HEK293T (cell line): ENCODE measurements at regions not wholly inside any gene's neighbourhood (a gene's known extent, or its start where the extent isn't known, plus 50 kb on each side); places are given as distances from the start of the nearest gene placed in this dataset.

Experiments used
- CTCF ChIA-PET: fragments of 350-600 bp; formaldehyde crosslinking; extraction: SDS; loops from one replicate; lab custom pipeline; 2021; ENCODE audit warnings: antibody characterized with exemption, inconsistent platforms; lab: Yijun Ruan, JAX
- POLR2A ChIA-PET: fragments of 350-600 bp; formaldehyde crosslinking; extraction: SDS; loops from one replicate; lab custom pipeline; 2020; ENCODE audit warnings: antibody characterized with exemption, inconsistent platforms; lab: Yijun Ruan, JAX
- DNase-seq: peaks from one replicate; pipeline ENCODE4 v3.0.0; 2012; ENCODE audit warnings: mixed read lengths; ENCODE audit errors: extremely low spot score
- ARNT ChIP-seq: fragments of 450-650 bp; IDR thresholded peaks from 2 replicates; pipeline ENCODE4 v1.6.1; 2017; ENCODE audit warnings: mild to moderate bottlenecking
- BHLHE40 ChIP-seq: fragments of 450-650 bp; IDR thresholded peaks from 2 replicates; pipeline ENCODE4 v1.6.1; 2016; ENCODE audit warnings: mild to moderate bottlenecking, moderate library complexity, borderline replicate concordance
- CTBP1 ChIP-seq: fragments of 450-650 bp; IDR thresholded peaks from 2 replicates; pipeline ENCODE4 v1.6.1; 2016; ENCODE audit warnings: borderline replicate concordance
- ELF4 ChIP-seq: fragments of 450-650 bp; IDR thresholded peaks from 2 replicates; pipeline ENCODE4 v1.6.1; 2017; ENCODE audit warnings: antibody characterized with exemption
- FOXA1 ChIP-seq: fragments of 450-650 bp; IDR thresholded peaks from 2 replicates; pipeline ENCODE4 v1.6.1; 2016; ENCODE audit warnings: mild to moderate bottlenecking
- FOXK2 ChIP-seq: fragments of 450-650 bp; IDR thresholded peaks from 2 replicates; pipeline ENCODE4 v1.6.1; 2016; ENCODE audit warnings: mild to moderate bottlenecking
- FOXM1 ChIP-seq: fragments of 450-650 bp; IDR thresholded peaks from 2 replicates; pipeline ENCODE4 v1.6.1; 2017; ENCODE audit warnings: mild to moderate bottlenecking, borderline replicate concordance
- HDGF ChIP-seq: fragments of 450-650 bp; IDR thresholded peaks from 2 replicates; pipeline ENCODE4 v1.6.1; 2017; ENCODE audit warnings: antibody characterized with exemption, borderline replicate concordance
- L3MBTL2 ChIP-seq: fragments of 450-650 bp; conservative IDR thresholded peaks from 2 replicates; pipeline ENCODE4 v1.6.1; 2016; ENCODE audit warnings: mild to moderate bottlenecking
- LEF1 ChIP-seq: fragments of 450-650 bp; IDR thresholded peaks from 2 replicates; pipeline ENCODE4 v1.6.1; 2017; ENCODE audit warnings: mild to moderate bottlenecking, borderline replicate concordance
- NFRKB ChIP-seq: fragments of 450-650 bp; IDR thresholded peaks from 2 replicates; pipeline ENCODE4 v1.6.1; 2016; ENCODE audit warnings: mild to moderate bottlenecking, moderate library complexity
- PKNOX1 ChIP-seq: fragments of 450-650 bp; IDR thresholded peaks from 2 replicates; pipeline ENCODE4 v1.6.1; 2016
- SP1 ChIP-seq: fragments of 450-650 bp; IDR thresholded peaks from 2 replicates; pipeline ENCODE4 v1.6.1; 2017
- SUZ12 ChIP-seq: fragments of 450-650 bp; IDR thresholded peaks from 2 replicates; pipeline ENCODE4 v1.6.1; 2016; ENCODE audit warnings: mild to moderate bottlenecking
- TARDBP ChIP-seq: fragments of 450-650 bp; IDR thresholded peaks from 2 replicates; pipeline ENCODE4 v1.6.1; 2016
- ZNF384 ChIP-seq: fragments of 450-650 bp; IDR thresholded peaks from 2 replicates; pipeline ENCODE4 v1.6.1; 2016

- no peak for TF ChIP-seq CTBP1
- no peak for TF ChIP-seq BHLHE40
- no peak for TF ChIP-seq SP1
- no peak for TF ChIP-seq ARNT
- TF ChIP-seq ZNF384 = no peak
- no peak for TF ChIP-seq PKNOX1
- no peak for TF ChIP-seq SUZ12
- DNase-seq = no peak
Measured at GRCh38 chrX:122866532-122866931, 317.5 kb upstream of the GRIA3 start.

GRCh38 chrX:122868631-122869030 lies 315.4 kb upstream of the GRIA3 start:
- DNase-seq = no peak
- TF ChIP-seq PKNOX1 = no peak
- no peak for TF ChIP-seq SUZ12
- no peak for TF ChIP-seq NFRKB
- TF ChIP-seq LEF1 = no peak
- no peak for TF ChIP-seq FOXA1
- no peak for TF ChIP-seq CTBP1
- TF ChIP-seq FOXK2 = no peak
- TF ChIP-seq ELF4 = no peak
- TF ChIP-seq ARNT = no peak
- ChIA-PET POLR2A (no interaction called here), CTCF (no interaction called here)

More at GRCh38 chrX:122866532-122866931, 317.5 kb upstream of the GRIA3 start:
- CTCF ChIA-PET = interaction anchor here (0.6 kb wide), 1 partner anchor 625 kb away, joined by 3 read pairs; no protein-coding TSS in a partner anchor
- POLR2A ChIA-PET = no interaction called here

- ChIA-PET CTCF (no interaction called here), POLR2A (no interaction called here)
- no peak for TF ChIP-seq ELF4
- TF ChIP-seq L3MBTL2 = no peak
- no peak for TF ChIP-seq BHLHE40
- TF ChIP-seq PKNOX1 = no peak
- TF ChIP-seq ZNF384 = no peak
- TF ChIP-seq CTBP1 = no peak
- TF ChIP-seq HDGF = no peak
- no peak for TF ChIP-seq FOXK2
- TF ChIP-seq SP1 = no peak
- no peak for TF ChIP-seq ARNT
- TF ChIP-seq SUZ12 = no peak
- no peak for TF ChIP-seq NFRKB
- TF ChIP-seq LEF1 = no peak
- TF ChIP-seq TARDBP = no peak
- TF ChIP-seq FOXM1 = no peak
- DNase-seq = no peak
Measured at GRCh38 chrX:122869171-122869570, 314.9 kb upstream of the GRIA3 start.

GRCh38 chrX:122878269-122878668 lies 305.8 kb upstream of the GRIA3 start:
- DNase-seq = no peak
- TF ChIP-seq NFRKB (no peak), FOXM1 (no peak), ARNT (no peak), LEF1 (no peak), BHLHE40 (no peak)
- POLR2A ChIA-PET = no interaction called here
- CTCF ChIA-PET = no interaction called here

- ChIA-PET CTCF (no interaction called here), POLR2A (no interaction called here)
- no peak for TF ChIP-seq ZNF384
- no peak for TF ChIP-seq CTBP1
- no peak for TF ChIP-seq HDGF
- TF ChIP-seq FOXA1 = no peak
- no peak for TF ChIP-seq FOXK2
- TF ChIP-seq TARDBP = no peak
- no peak for TF ChIP-seq ARNT
- TF ChIP-seq BHLHE40 = no peak
- TF ChIP-seq FOXM1 = no peak
- DNase-seq = no peak
Measured at GRCh38 chrX:122880952-122881351, 303.1 kb upstream of the GRIA3 start.

- ChIA-PET POLR2A (no interaction called here), CTCF (no interaction called here)
- TF ChIP-seq ZNF384 (no peak), BHLHE40 (no peak), SUZ12 (no peak), CTBP1 (no peak), FOXM1 (no peak), ELF4 (no peak), FOXA1 (no peak), HDGF (no peak), SP1 (no peak)
- DNase-seq = no peak
Measured at GRCh38 chrX:122890729-122891128, 293.3 kb upstream of the GRIA3 start.

- no peak for TF ChIP-seq ZNF384
- no peak for TF ChIP-seq CTBP1
- TF ChIP-seq NFRKB = no peak
- TF ChIP-seq LEF1 = no peak
- TF ChIP-seq FOXA1 = no peak
- no peak for TF ChIP-seq FOXK2
- TF ChIP-seq TARDBP = no peak
- TF ChIP-seq HDGF = no peak
- no peak for TF ChIP-seq ARNT
- no peak for TF ChIP-seq PKNOX1
- ChIA-PET POLR2A (no interaction called here), CTCF (no interaction called here)
- no peak for DNase-seq
Measured at GRCh38 chrX:122906726-122907125, 277.4 kb upstream of the GRIA3 start.
